NCI-H2196 treated with DMSO at 0.1 percent for 48 hours (cell line): ENCODE measurements at regions not wholly inside any gene's neighbourhood (a gene's known extent, or its start where the extent isn't known, plus 50 kb on each side); places are given as distances from the start of the nearest gene placed in this dataset.

Source experiments
- DNase-seq: peaks from one replicate; lab custom pipeline; 2025; ENCODE audit not compliant: unreplicated experiment; lab: John Stamatoyannopoulos, UW

DNA sequence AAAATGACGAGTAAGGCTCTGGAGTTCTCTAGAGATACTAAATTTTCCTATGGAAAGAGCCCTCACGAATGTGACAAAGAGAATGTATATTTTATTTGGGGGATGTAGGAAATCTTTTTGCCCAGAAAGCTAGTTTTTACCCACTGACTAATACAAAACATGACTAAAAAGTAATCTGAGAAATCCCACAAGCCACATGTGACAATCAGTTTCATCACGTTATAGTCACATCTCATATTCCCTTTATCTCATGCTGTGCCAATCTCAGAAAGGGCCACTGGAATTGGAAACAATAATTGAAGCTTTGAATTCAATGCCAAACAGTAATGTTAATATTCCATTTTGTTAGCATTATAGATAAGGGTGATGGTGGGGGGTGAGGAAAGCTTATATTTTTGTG is 509.0 kb upstream of the GOLIM4 start:
- DNase-seq: no peak

DNA sequence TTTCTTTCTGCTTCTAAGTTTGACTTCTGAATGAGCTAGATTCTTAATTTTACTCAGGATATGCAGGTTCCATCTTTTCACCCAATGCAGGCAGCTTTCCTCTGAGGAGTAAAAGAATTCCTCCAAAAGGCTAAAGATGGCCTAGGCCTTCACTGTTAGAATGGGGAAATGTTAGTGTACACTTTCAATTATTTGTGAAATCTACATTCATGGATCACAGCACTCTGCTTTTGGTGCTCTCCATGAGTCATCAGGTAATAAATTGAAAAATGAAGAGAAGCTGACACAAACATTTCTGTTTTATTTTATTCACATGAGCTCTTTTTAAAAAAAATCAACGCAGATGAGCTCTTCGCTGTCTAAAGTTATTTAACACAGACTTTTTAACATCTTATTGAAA is 502.5 kb upstream of the GOLIM4 start:
- DNase-seq: no peak

DNA sequence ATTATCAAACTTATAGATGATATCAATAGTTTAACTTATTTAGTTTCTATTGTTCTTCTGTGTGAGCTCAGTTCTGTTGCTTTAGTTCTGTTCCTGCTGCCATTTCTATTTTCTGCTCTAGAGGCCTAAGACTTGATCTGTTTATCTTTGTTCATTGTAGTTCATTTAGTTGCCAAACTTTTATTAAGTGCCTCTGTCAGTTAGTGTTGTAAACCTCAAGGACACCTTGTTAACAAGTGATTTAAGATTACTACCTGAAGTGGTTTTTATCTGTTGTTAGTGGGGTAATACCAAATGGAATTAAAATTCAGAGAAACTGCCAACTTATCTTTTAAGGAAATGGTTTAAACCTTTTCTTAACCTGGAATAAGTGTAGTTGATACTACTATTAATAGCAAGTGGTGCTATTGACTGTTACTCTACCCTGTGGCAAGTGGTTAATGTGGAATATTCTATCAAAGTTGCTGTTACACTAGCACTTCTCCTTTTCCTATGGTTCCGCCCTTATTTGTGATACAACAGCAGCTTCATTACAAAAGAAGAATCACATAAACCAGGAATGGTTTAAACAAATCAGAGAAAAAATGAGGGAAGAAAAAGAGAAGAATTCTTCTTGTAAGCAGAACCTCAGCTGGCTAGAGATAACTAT is 500.6 kb upstream of the GOLIM4 start:
- no peak for DNase-seq

DNA sequence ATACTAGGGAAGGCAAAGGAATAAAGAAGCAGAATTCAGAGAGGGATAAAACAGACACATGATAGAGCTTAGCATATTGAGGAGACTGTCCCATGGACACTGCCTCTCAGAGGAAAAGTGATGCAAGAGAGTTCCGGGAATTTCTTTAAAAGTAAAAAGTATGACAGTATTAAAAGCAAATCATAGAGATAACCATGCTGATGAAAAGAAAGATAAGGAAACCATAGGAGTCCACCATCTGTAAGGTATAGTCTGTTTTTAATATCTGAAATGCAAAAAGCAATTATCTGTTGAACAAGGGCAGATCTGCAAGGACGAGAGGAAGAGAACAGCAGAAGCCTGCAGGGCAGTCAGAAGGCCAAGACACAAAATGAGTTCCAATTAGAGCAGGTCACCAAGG is 495.9 kb upstream of the GOLIM4 start:
- no peak for DNase-seq

DNA sequence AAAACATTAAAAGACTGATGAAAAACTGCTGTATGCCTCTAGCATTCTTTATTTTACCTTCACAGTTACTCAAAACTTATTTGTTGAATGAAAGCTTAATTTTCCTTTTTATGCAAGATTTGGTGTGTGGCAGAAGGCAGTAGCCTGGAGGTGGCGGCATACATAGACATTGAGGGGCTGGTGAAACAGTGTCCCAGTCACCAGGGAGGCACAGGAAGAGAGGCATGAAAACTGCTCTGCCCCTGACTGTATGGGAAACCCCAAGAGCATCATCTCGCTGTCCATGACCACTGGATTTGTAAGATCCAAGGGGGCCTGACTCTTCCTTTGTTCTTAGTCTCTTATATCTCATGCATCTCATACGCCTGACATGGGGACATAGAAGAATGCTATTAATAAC is 493.7 kb upstream of the GOLIM4 start:
- DNase-seq: no peak

DNA sequence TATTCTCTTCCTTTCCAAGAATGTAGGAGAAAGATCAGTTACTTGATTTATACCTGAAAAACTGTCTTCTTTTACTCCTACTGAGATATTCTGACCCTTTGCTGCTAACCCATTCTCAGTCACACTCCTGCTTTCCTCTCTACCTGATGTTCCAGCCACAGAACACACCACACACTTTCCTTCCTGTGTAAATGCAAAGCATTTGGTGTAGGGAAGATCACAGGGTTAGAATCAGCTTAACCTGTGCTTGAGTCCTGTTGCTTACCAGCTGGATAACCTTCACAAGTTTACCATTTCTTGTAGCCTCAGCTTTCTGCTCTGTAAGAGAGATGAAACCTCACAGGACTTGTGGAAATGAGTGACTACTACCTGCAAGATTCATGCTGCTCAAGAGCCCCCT is 489.8 kb upstream of the GOLIM4 start:
- DNase-seq: no peak

DNA sequence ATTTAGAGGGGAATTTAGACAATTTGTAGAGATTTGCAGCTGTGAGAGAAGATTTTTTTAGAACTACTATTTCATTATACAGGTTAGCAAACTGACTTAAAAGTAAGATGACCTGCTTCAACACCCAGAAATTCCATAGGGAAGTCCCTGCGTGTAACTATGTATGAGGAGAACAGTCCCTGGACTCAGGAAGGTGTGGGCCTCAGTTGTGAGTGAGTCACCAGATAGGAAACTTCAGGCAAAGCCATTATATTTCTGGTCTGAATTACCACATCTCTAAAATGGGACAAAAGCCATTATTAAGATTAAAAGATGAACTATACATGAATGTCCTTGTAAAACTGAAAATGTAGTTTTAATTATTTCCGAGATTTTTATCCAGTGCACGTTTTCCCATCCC is 488.3 kb upstream of the GOLIM4 start:
- no peak for DNase-seq

DNA sequence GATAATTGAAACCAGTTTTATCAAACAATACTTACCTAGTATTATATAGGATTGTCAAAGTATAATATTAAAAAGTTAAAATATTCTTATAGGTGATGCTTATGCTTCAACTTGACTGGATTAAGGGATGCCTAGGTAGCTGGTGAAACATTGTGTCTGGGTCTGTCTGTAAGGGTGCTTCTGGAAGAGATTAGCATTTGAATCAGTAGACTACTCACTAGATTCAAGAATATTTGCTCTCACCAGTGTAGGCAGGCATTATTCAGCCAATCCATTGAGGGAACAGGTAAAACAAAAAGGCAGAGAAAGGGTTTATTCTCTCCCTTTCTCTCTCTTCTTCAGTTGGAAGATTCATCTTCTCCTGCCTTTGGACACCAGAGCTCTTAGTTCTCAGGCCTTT is 486.8 kb upstream of the GOLIM4 start:
- DNase-seq: no peak

DNA sequence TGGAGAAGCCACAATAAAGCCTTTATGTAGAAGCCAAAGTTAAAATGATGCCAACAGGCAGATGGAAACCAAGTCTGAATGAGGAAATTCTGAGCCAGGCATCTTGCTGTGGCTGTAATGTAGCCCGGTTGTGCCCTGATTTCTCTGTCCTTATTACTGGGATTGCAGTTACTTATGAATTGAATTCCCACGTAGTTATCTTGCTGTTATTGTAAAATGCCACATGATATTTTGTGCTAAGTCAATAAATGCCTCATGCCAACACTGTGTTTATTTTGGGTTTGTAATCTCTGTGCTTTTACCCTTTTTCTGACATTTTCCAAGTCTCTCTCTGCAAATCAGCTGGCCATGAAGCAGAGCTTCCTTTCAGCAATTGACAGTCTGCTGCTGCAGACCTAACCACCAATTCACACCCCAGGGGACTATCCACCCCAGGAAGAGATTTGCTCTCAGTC is 486.1 kb upstream of the GOLIM4 start:
- DNase-seq: no peak

DNA sequence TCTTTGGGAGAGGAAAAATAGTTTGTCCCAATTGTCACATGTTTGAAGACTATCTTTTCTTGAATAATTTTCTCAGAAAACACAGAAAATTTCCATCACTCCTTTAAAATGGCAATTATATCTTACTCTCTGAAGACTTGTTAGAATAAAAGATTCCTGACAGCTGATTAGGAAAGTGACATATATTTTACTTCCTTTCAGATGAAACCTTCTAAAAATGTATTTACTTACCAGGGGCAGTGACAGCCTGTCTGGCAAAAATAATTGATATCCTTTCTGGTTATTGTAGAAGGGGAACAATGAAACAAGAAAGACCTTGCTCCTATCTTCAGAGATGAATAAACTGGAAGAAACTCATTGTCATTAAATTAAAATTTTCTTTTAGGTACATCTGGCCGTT is 483.3 kb upstream of the GOLIM4 start:
- no peak for DNase-seq

DNA sequence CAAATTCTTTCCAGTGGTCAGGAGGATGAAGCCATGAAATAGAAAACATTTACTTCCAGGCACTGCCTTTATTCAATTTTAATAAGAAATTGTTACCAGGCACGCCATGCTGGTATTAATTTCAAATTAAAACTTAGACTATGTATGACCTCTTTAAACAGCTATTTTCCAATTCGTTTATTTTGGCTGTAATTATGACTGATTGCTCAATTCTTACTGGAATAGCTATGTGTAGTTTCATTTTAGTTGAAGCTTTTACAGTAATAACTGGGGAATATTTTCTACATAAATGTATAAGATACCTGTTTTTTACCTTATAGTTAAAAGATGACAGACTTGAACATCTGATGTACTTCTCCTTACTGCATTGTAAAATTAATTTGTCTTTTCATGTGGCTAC is 480.0 kb upstream of the GOLIM4 start:
- no peak for DNase-seq

DNA sequence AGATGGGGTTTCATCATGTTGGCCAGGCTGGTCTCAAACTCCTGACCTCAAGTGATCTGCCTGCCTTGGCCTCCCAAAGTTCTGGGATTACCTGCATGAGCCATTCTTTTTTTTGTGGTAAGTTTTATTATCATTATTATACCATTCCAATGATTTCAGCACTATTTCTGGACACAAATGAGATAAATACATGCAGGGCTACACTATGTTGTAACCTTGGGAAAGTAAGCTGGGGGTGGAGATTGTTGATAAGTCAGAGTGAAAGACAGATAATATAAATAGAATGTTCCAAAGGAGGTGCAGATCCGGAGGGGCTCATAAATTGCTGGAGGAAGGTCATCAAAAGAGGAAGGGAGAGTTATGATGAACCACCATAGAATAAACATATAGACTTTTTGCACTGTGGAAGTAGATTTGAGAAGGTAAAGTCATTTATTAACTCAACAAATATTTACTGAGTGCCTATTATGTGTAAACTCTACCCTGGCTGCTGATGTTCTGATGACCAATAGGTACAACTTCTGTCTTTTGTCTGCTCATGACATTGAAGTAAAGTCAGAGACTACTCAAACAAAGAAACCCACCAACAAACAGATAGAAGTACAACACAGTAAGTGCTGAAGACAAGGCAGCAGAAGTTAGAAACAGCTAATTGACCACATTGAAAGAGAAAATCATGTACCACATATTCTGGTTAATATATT is 478.9 kb upstream of the GOLIM4 start:
- DNase-seq: no peak

DNA sequence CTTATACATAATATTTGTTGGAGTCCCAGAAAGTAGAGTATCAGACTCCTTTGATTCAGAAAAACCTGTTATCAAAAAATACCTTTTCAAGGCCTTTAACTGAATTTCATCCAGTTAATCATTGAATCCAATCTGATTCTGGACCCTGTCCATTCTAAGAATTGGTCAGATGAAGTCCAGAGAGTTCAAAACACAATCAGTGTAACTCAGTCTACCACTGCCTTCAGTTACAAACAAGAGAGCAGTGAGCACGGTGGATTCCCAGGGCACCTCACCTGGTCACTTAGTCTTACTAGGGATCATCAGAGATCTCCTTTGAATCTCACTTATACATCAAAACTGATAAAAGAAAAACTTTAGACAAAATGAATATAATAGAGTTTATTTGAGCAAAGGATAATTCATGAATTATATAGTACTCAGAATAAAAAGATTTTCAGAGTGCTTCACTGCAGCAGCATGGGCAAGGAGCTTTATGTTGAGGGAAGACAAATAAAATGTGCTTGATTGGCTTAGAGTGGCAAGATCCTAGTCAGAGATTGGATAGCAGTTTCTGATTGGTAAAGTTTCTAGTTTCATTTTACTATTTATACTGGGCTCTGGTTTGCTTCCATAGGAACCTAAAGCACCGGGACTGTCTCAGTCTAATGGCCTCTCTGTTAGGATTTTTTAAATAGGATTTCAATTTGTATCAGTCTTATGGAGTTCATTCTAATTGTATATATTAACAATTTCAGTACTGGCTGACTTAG is 474.9 kb upstream of the GOLIM4 start:
- DNase-seq: no peak

DNA sequence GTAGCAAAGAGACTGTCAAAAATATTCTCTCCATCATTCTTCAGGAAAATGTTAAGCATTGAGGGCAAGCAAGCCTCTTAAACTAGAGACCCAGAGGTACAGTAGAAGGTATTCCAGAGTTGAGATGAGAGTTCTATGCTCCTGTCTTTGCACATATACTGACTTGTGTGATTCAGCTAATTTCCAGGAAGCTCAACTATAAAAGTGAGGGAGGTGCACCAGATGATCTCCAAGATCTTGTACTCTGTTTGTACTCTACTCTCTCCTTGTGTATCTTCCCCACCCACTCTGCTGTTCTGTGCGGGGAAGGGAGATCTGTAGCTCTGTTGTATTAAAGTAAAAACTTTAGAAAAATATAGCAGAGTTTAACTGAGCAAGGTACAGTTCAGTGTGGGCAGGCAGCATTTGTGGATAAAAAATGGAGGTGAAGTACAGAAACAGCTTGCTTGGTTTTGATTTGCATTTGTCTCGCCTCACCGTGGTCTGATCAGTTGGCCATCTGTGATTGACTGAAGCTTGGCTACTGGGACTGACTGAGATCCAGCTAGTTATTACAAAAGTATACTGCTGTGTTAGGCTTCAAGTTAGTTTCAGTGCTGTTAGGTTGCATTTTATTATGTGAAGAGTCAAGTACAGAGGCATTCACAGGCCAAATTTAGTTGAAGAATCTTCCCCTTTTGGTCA is 463.1 kb upstream of the GOLIM4 start:
- no peak for DNase-seq

DNA sequence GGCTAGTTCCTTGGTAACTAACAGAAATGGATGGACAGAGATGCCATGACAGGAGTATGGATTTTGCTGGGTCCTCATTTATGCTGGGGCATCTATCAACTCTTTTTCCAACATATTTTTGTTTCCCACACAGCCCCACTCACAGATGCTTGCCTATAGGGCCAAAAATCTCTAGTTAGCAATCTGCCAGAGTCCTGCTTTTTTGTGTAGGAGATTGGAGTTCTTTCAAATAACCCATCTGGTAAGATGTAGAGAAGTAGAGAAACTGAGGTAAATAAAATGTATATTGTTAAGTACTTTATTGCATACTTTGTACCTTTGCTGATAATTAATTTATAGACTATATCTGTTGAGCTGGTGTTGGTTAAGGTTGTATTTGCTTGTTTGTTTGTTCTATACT is 456.5 kb upstream of the GOLIM4 start:
- no peak for DNase-seq

DNA sequence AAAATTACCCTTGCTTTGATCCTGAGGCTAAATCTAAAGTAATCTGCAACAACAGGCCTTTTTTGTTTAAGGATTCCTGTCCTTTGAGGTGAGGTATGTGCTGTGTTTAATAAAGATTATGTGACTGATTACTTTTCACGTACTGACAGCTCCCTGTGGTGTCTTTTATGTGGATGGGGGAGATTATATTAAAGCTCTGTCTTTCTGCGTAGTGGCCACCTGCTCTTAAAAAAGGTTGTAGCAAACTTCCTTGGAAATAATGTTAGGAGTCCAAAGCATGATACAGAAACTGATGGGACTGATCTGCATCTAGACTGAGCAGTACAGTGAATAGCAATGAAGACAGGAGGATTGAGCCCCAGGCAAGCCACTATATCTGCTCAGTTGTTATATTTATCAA is 453.0 kb upstream of the GOLIM4 start:
- no peak for DNase-seq

DNA sequence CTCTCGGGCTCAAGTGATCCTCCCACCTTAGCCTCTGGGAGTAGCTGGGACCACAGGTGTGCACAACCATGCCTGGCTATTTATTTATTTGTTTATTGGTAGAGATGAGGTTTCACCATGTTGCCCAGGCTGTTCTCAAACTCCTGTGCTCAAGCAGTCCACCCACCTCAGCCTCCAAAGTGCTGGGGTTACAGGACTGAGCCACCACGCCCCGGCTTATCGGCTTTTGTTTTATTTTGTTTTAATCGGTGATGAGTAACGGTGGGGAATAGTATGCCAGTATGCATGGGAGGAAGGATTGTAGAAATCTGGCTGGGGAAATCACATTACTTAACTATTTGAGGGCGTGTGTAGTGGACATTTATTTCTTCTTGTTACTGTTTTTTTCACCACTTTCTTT is 451.0 kb upstream of the GOLIM4 start:
- no peak for DNase-seq

DNA sequence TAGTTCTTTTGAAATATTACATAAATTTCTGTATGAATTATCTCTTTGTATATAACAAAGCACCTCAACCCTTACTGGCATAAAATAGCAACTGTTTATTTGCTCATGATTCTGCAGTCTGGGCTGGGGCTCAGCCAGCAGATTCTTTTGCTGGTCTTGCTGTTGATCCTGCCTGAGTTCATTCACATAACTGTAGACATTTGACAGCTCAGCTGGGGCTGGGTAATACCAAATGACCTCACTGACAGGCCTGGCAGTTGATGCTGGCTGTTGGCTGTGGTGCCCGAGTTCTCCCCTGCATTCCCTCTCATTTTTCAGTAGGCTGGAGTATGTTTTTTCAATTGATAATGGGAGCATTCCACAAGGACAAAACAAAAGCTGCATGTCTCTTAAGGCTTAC is 449.9 kb upstream of the GOLIM4 start:
- DNase-seq: no peak

DNA sequence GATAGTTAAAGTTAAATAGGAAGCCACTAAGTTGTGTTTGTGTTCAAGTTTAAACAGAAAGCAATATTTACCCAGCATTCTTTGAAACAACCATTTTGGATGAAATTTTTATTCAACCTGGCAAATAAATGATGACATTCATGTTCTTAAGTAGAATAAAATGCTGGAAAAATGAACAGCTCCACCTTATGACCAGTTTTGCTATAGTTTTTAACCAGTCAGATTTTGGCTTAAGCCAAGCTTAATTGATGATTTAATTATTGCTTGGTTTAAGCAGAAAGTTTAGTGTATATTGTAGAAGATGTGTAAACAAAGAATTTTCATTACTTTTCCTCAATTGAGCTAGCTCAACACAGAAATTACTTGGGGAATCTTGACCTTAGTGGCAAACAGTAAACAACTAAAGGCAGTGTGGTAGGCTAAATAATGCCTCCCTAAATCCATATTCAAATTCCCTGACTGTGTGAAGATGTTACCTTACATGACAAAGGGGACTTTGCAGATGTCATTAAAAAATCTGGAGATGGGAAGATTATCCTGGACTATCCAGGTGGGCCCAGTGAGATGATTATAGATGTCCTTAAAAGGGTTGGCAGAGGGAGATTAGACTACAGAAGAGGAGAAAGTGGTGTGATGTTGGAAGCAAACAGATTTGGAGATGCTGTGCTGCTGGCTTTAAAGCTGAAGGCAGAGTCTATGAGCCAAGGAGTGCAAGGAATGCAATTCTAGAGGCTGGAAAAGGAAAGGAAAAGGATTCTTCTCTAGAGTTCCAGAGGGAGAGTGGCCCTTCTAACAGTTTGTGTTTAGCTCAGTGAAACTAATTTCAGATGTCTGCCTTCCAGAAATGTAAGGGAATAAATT is 448.6 kb upstream of the GOLIM4 start:
- no peak for DNase-seq

DNA sequence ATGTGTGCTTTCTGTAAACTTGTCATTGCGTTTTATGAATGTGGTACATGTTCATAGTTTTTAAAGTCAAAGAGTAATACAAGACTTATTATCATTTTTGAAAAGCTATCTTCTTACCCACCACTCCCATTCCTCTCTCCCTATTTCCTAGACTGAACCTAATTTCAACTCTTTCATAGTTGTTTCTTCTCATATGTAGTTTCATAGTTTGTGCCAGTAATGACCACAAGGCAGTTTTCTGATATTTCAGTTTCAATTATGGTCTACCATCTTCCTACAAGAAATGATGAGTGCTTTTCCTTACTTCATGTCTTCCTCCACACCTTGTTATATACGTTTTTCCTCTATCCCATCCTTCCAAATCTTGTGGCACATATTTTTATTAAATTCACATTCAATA is 445.0 kb upstream of the GOLIM4 start:
- no peak for DNase-seq

DNA sequence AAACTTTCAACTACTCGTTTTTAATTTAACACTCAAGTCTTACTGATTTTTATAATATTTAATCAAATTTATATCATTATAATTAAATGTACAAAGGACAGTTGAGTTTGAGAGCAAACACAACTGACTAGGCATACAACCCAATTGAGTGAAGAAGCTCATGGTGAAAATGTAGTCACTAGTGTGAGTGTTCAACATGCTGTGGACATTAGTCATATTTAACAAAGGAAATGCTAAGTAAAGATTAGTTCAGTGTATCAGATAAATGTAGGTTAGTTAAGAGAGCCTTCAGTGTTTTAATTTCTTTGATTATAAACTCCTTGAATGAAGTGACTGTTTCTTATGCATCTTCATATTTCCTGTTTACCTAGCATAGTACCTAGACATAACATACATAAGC is 444.2 kb upstream of the GOLIM4 start:
- DNase-seq: no peak
